SK-N-SH treated with all-trans-retinoic acid at 6 μM for 48 hours (cell line): ENCODE measurements at regions not wholly inside any gene's neighbourhood (a gene's known extent, or its start where the extent isn't known, plus 50 kb on each side); places are given as distances from the start of the nearest gene placed in this dataset.
A peak's percentile ranks its signal among the peaks of the same experiment; 100 is the strongest.

Experiments used
- ATAC-seq: fragments of 200-7000 bp; cut with Tn5 transposase; 3 replicates; pipeline ENCODE4 v1.9.1; 2020; ENCODE audit warnings: mild to moderate bottlenecking, moderate library complexity
- ARNTL ChIP-seq: fragments of 450-650 bp; formaldehyde crosslinking; IDR thresholded peaks from 2 replicates; pipeline ENCODE4 v1.5.0; 2020; ENCODE audit warnings: low read depth, mild to moderate bottlenecking, moderate library complexity, borderline replicate concordance
- BACH2 ChIP-seq: fragments of 250-450 bp; sonication (Bioruptor Pico); IDR thresholded peaks from 2 replicates; pipeline ENCODE4 v1.9.0; 2021; ENCODE audit warnings: mild to moderate bottlenecking, borderline replicate concordance
- CSDC2 ChIP-seq: fragments of 250-450 bp; sonication (Bioruptor Pico); IDR thresholded peaks from 2 replicates; pipeline ENCODE4 v1.5.0; 2020; ENCODE audit warnings: mild to moderate bottlenecking, moderate library complexity
- CSRNP3 ChIP-seq: fragments of 250-450 bp; sonication (Bioruptor Pico); IDR thresholded peaks from 2 replicates; pipeline ENCODE4 v1.5.1; 2021; ENCODE audit warnings: mild to moderate bottlenecking, moderate library complexity
- ESRRG ChIP-seq: fragments of 250-450 bp; sonication (Bioruptor Pico); IDR thresholded peaks from 2 replicates; pipeline ENCODE4 v1.6.1; 2021; ENCODE audit warnings: mild to moderate bottlenecking
- GLIS3 ChIP-seq: fragments of 250-450 bp; sonication (Bioruptor Pico); IDR thresholded peaks from 2 replicates; pipeline ENCODE4 v1.5.0; 2020; ENCODE audit warnings: mild to moderate bottlenecking, moderate library complexity
- ISL1 ChIP-seq: fragments of 250-450 bp; sonication (Bioruptor Pico); IDR thresholded peaks from 2 replicates; pipeline ENCODE4 v2.1.2; 2022; ENCODE audit warnings: mild to moderate bottlenecking, moderate library complexity
- OSR1 ChIP-seq: fragments of 250-450 bp; sonication (Bioruptor Pico); IDR thresholded peaks from 2 replicates; pipeline ENCODE4 v1.8.0; 2022; ENCODE audit warnings: moderate library complexity, mild to moderate bottlenecking, inconsistent platforms
- POU6F1 ChIP-seq: fragments of 250-450 bp; sonication (Bioruptor Pico); IDR thresholded peaks from 2 replicates; pipeline ENCODE4 v1.8.0; 2021; ENCODE audit warnings: low read depth, mild to moderate bottlenecking, moderate library complexity, borderline replicate concordance
- PPARA ChIP-seq: fragments of 250-450 bp; sonication (Bioruptor Pico); IDR thresholded peaks from 2 replicates; pipeline ENCODE4 v1.5.0; 2020; ENCODE audit warnings: mild to moderate bottlenecking, borderline replicate concordance
- RARB ChIP-seq: fragments of 250-450 bp; sonication (Bioruptor Pico); IDR thresholded peaks from 2 replicates; pipeline ENCODE4 v1.8.0; 2021; ENCODE audit warnings: mild to moderate bottlenecking, moderate library complexity
- SNAI2 ChIP-seq: fragments of 250-450 bp; sonication (Bioruptor Pico); IDR thresholded peaks from 2 replicates; pipeline ENCODE4 v1.5.0; 2020; ENCODE audit warnings: mild to moderate bottlenecking, moderate library complexity
- TCF4 ChIP-seq: fragments of 250-450 bp; sonication (Bioruptor Pico); IDR thresholded peaks from 2 replicates; pipeline ENCODE4 v1.8.0; 2021; ENCODE audit warnings: mild to moderate bottlenecking, moderate library complexity, borderline replicate concordance
- TOX ChIP-seq: fragments of 250-450 bp; sonication (Bioruptor Pico); IDR thresholded peaks from 2 replicates; pipeline ENCODE4 v1.8.0; 2021; ENCODE audit warnings: mild to moderate bottlenecking, moderate library complexity, borderline replicate concordance
- ZFP3 ChIP-seq: fragments of 250-450 bp; sonication (Bioruptor Pico); IDR thresholded peaks from 2 replicates; pipeline ENCODE4 v1.5.0; 2020; ENCODE audit warnings: mild to moderate bottlenecking, moderate library complexity
- ZFP30 ChIP-seq: fragments of 450-650 bp; formaldehyde crosslinking; IDR thresholded peaks from 2 replicates; pipeline ENCODE4 v1.5.0; 2022; ENCODE audit warnings: mild to moderate bottlenecking, moderate library complexity
- ZNF565 ChIP-seq: fragments of 450-650 bp; formaldehyde crosslinking; conservative IDR thresholded peaks from 2 replicates; pipeline ENCODE4 v1.5.0; 2020; ENCODE audit warnings: low read depth, mild to moderate bottlenecking, moderate library complexity
- ZNF70 ChIP-seq: fragments of 450-650 bp; formaldehyde crosslinking; IDR thresholded peaks from 2 replicates; pipeline ENCODE4 v1.5.0; 2020; ENCODE audit warnings: mild to moderate bottlenecking, moderate library complexity
- ZNF8 ChIP-seq: fragments of 450-650 bp; formaldehyde crosslinking; IDR thresholded peaks from 2 replicates; pipeline ENCODE4 v1.5.0; 2020; ENCODE audit warnings: mild to moderate bottlenecking, moderate library complexity
- TF ChIP-seq, protein P1 (sequence below): fragments of 250-450 bp; sonication (Bioruptor Pico); IDR thresholded peaks from 2 replicates; pipeline ENCODE4 v1.8.0; 2020; ENCODE audit warnings: mild to moderate bottlenecking, moderate library complexity, borderline replicate concordance
- TF ChIP-seq, protein P2 (sequence below): fragments of 250-450 bp; sonication (Bioruptor Pico); IDR thresholded peaks from 2 replicates; pipeline ENCODE4 v1.5.0; 2020; ENCODE audit warnings: mild to moderate bottlenecking, moderate library complexity
- TF ChIP-seq, protein P3 (sequence below): fragments of 250-450 bp; sonication (Bioruptor Pico); IDR thresholded peaks from 2 replicates; pipeline ENCODE4 v1.5.1; 2020; ENCODE audit warnings: low read depth, mild to moderate bottlenecking, moderate library complexity

DNA sequence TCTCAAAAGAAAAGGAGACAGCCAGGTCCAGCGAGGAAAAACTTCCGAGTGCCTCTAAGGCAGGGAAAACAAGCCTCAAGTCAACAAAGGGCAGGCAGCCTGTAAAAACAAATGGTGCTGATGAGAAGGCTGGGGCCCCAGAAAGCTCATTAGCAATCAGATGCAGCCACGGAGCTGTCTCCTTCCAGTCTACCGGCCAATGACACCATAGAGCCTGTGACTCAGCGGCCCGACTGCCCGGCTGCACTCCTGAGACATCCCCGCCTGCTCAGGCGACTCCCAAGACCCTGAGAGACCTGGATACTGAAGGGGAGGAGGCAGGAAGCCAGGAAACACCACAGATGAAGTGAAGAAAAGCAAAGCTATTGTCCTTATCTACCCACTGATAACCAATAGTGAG lies 120.1 kb upstream of the HDDC2 start:
- peak; percentile 70 for ATAC-seq
- TF ChIP-seq ESRRG (no peak), ISL1 (CRISPR knock-in tag) (no peak), ZFP30 (CRISPR knock-in tag) (no peak), ZNF8 (CRISPR knock-in tag) (no peak), PPARA (CRISPR knock-in tag) (no peak), GLIS3 (no peak), ZNF70 (CRISPR knock-in tag) (no peak), TOX (CRISPR knock-in tag) (no peak), OSR1 (CRISPR knock-in tag) (no peak), ZFP3 (CRISPR knock-in tag) (no peak), SNAI2 (no peak), CSRNP3 (CRISPR knock-in tag) (no peak), POU6F1 (CRISPR knock-in tag) (no peak), BACH2 (no peak), ZNF565 (no peak), RARB (CRISPR knock-in tag) (no peak), ARNTL (CRISPR knock-in tag) (no peak), TCF4 (CRISPR knock-in tag) (no peak)
- TF ChIP-seq, protein P1, sequence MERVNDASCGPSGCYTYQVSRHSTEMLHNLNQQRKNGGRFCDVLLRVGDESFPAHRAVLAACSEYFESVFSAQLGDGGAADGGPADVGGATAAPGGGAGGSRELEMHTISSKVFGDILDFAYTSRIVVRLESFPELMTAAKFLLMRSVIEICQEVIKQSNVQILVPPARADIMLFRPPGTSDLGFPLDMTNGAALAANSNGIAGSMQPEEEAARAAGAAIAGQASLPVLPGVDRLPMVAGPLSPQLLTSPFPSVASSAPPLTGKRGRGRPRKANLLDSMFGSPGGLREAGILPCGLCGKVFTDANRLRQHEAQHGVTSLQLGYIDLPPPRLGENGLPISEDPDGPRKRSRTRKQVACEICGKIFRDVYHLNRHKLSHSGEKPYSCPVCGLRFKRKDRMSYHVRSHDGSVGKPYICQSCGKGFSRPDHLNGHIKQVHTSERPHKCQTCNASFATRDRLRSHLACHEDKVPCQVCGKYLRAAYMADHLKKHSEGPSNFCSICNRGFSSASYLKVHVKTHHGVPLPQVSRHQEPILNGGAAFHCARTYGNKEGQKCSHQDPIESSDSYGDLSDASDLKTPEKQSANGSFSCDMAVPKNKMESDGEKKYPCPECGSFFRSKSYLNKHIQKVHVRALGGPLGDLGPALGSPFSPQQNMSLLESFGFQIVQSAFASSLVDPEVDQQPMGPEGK (CRISPR knock-in tag) = no peak
- TF ChIP-seq, protein P2, sequence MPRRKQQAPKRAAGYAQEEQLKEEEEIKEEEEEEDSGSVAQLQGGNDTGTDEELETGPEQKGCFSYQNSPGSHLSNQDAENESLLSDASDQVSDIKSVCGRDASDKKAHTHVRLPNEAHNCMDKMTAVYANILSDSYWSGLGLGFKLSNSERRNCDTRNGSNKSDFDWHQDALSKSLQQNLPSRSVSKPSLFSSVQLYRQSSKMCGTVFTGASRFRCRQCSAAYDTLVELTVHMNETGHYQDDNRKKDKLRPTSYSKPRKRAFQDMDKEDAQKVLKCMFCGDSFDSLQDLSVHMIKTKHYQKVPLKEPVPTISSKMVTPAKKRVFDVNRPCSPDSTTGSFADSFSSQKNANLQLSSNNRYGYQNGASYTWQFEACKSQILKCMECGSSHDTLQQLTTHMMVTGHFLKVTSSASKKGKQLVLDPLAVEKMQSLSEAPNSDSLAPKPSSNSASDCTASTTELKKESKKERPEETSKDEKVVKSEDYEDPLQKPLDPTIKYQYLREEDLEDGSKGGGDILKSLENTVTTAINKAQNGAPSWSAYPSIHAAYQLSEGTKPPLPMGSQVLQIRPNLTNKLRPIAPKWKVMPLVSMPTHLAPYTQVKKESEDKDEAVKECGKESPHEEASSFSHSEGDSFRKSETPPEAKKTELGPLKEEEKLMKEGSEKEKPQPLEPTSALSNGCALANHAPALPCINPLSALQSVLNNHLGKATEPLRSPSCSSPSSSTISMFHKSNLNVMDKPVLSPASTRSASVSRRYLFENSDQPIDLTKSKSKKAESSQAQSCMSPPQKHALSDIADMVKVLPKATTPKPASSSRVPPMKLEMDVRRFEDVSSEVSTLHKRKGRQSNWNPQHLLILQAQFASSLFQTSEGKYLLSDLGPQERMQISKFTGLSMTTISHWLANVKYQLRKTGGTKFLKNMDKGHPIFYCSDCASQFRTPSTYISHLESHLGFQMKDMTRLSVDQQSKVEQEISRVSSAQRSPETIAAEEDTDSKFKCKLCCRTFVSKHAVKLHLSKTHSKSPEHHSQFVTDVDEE (CRISPR knock-in tag) = no peak

GRCh38 chr6:125423047-125423446 lies 121.3 kb upstream of the HDDC2 start:
- no peak for ATAC-seq
- TF ChIP-seq ZNF565 = no peak
- TF ChIP-seq, protein P2 (CRISPR knock-in tag) = no peak
- TF ChIP-seq ZFP3 (CRISPR knock-in tag) = no peak
- TF ChIP-seq, protein P3, sequence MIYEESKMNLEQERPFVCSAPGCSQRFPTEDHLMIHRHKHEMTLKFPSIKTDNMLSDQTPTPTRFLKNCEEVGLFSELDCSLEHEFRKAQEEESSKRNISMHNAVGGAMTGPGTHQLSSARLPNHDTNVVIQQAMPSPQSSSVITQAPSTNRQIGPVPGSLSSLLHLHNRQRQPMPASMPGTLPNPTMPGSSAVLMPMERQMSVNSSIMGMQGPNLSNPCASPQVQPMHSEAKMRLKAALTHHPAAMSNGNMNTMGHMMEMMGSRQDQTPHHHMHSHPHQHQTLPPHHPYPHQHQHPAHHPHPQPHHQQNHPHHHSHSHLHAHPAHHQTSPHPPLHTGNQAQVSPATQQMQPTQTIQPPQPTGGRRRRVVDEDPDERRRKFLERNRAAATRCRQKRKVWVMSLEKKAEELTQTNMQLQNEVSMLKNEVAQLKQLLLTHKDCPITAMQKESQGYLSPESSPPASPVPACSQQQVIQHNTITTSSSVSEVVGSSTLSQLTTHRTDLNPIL (CRISPR knock-in tag) = no peak
- no peak for TF ChIP-seq ARNTL (CRISPR knock-in tag)
- no peak for TF ChIP-seq ZNF70 (CRISPR knock-in tag)
- no peak for TF ChIP-seq RARB (CRISPR knock-in tag)
- TF ChIP-seq CSDC2 (CRISPR knock-in tag) = no peak
- no peak for TF ChIP-seq ZFP30 (CRISPR knock-in tag)
- no peak for TF ChIP-seq PPARA (CRISPR knock-in tag)
- TF ChIP-seq BACH2 = no peak
- no peak for TF ChIP-seq ISL1 (CRISPR knock-in tag)
- TF ChIP-seq TCF4 (CRISPR knock-in tag) = no peak
